HG03139 (cell line): ENCODE measurements at regions not wholly inside any gene's neighbourhood (a gene's known extent, or its start where the extent isn't known, plus 50 kb on each side); places are given as distances from the start of the nearest gene placed in this dataset.
"Not testable (repeated sequence)": the region's sequence is repeated elsewhere in the genome, so short reads cannot be mapped to it uniquely, and the experiment has no call there.

Experiments used
- ATAC-seq: cut with Tn5 transposase; IDR thresholded peaks from one replicate; pipeline ENCODE4 v1.9.1; 2021; ENCODE audit not compliant: unreplicated experiment

GRCh38 chr5:126052791-126053190 is 370.4 kb upstream of the GRAMD2B start:
- ATAC-seq = no peak

- ATAC-seq = no peak
Observed at GRCh38 chr5:126053630-126054029, 369.6 kb upstream of the GRAMD2B start.

GRCh38 chr5:126054577-126055347 is 368.4 kb upstream of the GRAMD2B start:
- ATAC-seq = no peak

GRCh38 chr5:126055348-126055729 is 367.9 kb upstream of the GRAMD2B start:
- ATAC-seq = no peak

GRCh38 chr5:126056352-126056751 is 366.9 kb upstream of the GRAMD2B start:
- ATAC-seq = no peak

- no peak for ATAC-seq
Observed at GRCh38 chr5:126056851-126057622, 366.2 kb upstream of the GRAMD2B start.

- ATAC-seq = not testable (repeated sequence)
Observed at GRCh38 chr5:126058392-126058791, 364.8 kb upstream of the GRAMD2B start.

GRCh38 chr5:126062398-126063221 is 360.6 kb upstream of the GRAMD2B start:
- no peak for ATAC-seq

- ATAC-seq = no peak
Observed at GRCh38 chr5:126065061-126065460, 358.1 kb upstream of the GRAMD2B start.

GRCh38 chr5:126066836-126067235 is 356.4 kb upstream of the GRAMD2B start:
- ATAC-seq = no peak

GRCh38 chr5:126067404-126067803 is 355.8 kb upstream of the GRAMD2B start:
- ATAC-seq = no peak

GRCh38 chr5:126069329-126069728 is 353.9 kb upstream of the GRAMD2B start:
- ATAC-seq = no peak

GRCh38 chr5:126070481-126070880 is 352.7 kb upstream of the GRAMD2B start:
- ATAC-seq = no peak

GRCh38 chr5:126074538-126074937 is 348.7 kb upstream of the GRAMD2B start:
- no peak for ATAC-seq

- ATAC-seq = no peak
Observed at GRCh38 chr5:126079266-126079665, 343.9 kb upstream of the GRAMD2B start.

GRCh38 chr5:126081209-126081608 is 342.0 kb upstream of the GRAMD2B start:
- ATAC-seq = no peak

- ATAC-seq = no peak
Observed at GRCh38 chr5:126093041-126093440, 330.2 kb upstream of the GRAMD2B start.

- ATAC-seq = no peak
Observed at GRCh38 chr5:126093718-126094117, 329.5 kb upstream of the GRAMD2B start.

- ATAC-seq = no peak
Observed at GRCh38 chr5:126094991-126095390, 328.2 kb upstream of the GRAMD2B start.

- no peak for ATAC-seq
Observed at GRCh38 chr5:126096442-126097006, 326.7 kb upstream of the GRAMD2B start.

- ATAC-seq = no peak
Observed at GRCh38 chr5:126097876-126098275, 325.3 kb upstream of the GRAMD2B start.
